GM12873 (cell line): ENCODE measurements at regions not wholly inside any gene's neighbourhood (a gene's known extent, or its start where the extent isn't known, plus 50 kb on each side); places are given as distances from the start of the nearest gene placed in this dataset.

Source experiments
- TF ChIP-seq, protein P1 (sequence below): IDR thresholded peaks from 2 replicates; pipeline ENCODE4 v1.5.1; 2012; ENCODE audit warnings: low read depth, mild to moderate bottlenecking, moderate library complexity, low read length, control low read depth; ENCODE audit not compliant: insufficient read depth; ENCODE audit errors: missing control alignments

DNA sequence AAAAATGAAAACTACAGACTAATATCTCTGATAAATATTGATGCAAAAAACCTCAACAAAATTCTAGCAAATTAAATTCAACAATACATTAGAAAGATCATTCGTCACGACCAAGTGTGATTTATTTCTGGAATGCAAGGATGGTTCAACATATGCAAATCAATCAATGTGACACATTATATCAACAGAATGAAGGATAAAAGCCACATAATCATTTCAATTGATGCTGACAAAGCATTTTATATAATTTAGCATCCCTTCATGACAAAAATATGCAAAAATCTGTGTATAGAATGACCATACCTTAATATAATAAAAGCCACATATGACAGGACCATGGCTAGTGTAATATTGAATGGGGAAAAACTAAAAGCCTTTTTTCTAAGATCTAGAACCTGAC is 457.2 kb upstream of the SPANXN1 start:
- TF ChIP-seq, protein P1, sequence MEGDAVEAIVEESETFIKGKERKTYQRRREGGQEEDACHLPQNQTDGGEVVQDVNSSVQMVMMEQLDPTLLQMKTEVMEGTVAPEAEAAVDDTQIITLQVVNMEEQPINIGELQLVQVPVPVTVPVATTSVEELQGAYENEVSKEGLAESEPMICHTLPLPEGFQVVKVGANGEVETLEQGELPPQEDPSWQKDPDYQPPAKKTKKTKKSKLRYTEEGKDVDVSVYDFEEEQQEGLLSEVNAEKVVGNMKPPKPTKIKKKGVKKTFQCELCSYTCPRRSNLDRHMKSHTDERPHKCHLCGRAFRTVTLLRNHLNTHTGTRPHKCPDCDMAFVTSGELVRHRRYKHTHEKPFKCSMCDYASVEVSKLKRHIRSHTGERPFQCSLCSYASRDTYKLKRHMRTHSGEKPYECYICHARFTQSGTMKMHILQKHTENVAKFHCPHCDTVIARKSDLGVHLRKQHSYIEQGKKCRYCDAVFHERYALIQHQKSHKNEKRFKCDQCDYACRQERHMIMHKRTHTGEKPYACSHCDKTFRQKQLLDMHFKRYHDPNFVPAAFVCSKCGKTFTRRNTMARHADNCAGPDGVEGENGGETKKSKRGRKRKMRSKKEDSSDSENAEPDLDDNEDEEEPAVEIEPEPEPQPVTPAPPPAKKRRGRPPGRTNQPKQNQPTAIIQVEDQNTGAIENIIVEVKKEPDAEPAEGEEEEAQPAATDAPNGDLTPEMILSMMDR = no peak

DNA sequence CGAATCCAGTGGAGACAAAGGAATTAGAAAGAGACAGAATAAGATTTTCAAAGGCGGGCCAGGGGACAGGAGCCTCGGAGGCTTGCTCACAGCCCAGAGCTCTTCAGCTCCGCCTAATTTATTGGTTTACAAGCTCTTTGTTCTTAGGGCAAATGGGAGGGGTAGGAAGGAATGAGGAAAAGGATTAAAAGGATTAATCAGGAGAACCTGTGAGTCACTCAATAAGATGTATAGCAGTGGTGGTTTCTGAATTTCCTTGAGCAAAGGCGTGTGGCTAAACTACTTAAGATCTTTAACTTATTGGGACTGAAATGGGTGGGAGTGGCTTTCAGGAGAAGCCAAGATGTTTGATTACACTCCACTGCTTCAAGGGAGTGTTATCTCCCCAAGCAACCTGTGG is 456.0 kb upstream of the SPANXN1 start:
- TF ChIP-seq, protein P1 = no peak

DNA sequence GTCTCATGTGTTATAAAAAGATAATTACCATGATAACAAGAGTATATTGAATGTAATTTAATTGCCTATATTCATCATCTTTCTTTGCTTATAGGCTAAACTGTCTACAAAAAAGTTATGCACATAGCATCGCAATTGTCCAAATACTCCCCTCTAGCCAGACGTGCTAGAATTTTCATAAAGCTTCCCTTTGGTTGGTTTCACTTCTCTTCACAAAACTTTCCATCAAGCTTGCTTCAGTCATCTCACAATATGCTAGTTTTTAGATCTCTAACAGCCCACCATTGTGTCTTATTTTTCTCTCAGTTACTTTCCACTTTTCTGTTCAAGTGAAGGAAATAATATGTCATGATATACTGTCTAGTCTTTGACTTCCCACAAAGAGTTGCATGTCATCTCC is 448.3 kb upstream of the SPANXN1 start:
- TF ChIP-seq, protein P1 = no peak

DNA sequence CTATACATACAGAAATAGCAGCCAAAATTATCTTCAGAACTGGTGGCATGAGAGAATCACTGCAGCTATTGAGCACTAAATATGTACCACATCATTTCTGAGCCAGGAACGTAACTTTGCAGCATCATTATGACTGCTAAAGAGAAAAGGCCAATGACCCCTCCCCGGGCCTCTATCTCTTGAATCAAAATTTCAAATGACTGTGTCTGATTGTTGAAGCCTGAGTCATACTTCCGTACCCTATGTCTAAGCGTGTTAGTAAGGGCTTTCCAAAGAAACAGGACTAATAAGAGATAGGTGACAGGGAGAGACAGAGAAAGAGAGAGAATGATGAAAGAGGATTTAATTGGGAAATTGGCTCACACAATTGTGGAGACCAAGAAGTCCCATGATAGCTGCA is 445.5 kb upstream of the SPANXN1 start:
- TF ChIP-seq, protein P1 = no peak

DNA sequence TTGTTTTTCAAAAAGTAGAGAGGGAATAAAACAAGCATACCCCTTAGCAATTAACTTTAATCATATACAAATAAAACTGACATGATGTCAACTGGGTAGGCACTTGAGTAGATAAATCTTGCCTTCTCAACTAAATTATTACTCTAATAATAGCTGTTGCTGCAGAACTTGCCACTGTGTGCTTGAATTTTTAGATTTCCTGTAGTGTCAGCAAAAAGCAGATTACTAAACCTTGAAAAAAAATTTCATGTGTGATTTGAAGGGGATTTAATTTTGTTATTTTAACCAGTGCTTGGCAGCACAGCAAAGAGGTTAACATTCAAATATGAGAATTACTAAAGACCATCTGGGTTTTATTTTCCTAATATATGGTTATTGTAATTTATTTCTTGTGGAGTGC is 438.3 kb upstream of the SPANXN1 start:
- TF ChIP-seq, protein P1 = no peak

DNA sequence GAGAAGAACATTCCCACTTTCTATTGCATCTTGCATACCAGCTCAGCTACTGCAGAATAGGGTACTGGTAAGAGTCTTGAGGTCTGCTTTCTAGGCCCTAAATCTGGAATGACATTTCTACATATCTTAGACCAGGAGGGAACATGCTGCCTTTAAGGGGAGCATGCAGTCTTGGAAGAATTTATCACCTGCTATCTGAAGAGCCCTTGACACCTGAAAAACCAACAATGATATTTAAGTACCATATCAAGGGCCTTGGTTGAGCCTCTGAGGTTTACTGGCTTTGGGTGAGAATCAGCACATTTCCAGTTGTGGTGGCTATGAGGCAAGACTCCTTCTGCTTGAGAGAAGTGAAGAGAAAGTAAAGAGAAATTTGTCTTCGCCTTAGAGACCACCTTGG is 436.8 kb upstream of the SPANXN1 start:
- TF ChIP-seq, protein P1 = no peak

DNA sequence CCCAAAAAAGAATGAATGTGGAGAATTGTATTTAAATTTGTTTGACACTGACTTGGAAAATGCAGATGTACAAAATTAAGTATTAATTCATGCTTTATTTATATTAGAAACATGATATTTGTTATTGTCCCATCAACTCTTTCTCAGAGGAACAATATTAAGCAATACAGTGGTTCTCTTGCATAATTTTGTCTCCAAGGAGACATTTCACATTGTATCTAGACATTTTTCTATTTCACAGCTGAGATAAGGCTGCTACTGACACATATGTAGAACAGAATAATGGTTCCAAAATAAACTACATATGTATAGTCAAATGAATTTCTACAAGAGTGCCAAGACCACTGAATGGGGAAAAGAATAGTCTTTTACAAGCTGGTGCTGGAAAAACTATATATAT is 427.9 kb upstream of the SPANXN1 start:
- TF ChIP-seq, protein P1 = no peak
